ENCODE measurements at regions not wholly inside any gene's neighbourhood (a gene's known extent, or its start where the extent isn't known, plus 50 kb on each side); places are given as distances from the start of the nearest gene placed in this dataset.

DNA sequence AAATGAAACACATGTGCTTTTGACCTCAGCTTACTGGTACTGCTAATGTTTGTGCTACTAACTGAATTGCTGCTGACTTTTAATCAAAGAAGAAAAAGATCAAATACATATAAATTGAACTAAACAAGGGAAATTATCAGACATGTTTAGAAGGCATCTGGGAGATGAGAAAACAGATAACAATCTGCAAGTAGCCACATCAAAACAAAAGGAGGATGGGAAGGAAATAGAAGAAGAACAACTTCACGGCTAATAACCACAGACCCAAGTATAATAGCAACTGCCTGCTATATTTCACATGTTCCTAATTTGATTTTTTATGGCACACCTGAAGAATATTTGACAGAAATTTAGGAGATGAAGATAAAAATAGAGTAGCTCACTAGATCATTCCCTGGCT lies 542.6 kb upstream of the SYT4 start:
- no peak for DNase-seq (ENCODE audit: low spot score)
- no peaks in the 10 kb centered on the region for H3K79me2 ChIP-seq (ENCODE audit: low read depth)
- no peaks in the 10 kb centered on the region for H3K36me3 ChIP-seq
- H2AFZ ChIP-seq (replicated peaks) = no peak overlapping the region
- H3K4me3 Mint-ChIP-seq = no peak overlapping the region
- peaks cover 3% of the 10 kb centered on the region for H3K27me3 Mint-ChIP-seq (ENCODE audit: insufficient read depth, low read depth)
- peaks cover 3% of the 10 kb centered on the region for H3K4me1 Mint-ChIP-seq
- TF ChIP-seq, protein P1, sequence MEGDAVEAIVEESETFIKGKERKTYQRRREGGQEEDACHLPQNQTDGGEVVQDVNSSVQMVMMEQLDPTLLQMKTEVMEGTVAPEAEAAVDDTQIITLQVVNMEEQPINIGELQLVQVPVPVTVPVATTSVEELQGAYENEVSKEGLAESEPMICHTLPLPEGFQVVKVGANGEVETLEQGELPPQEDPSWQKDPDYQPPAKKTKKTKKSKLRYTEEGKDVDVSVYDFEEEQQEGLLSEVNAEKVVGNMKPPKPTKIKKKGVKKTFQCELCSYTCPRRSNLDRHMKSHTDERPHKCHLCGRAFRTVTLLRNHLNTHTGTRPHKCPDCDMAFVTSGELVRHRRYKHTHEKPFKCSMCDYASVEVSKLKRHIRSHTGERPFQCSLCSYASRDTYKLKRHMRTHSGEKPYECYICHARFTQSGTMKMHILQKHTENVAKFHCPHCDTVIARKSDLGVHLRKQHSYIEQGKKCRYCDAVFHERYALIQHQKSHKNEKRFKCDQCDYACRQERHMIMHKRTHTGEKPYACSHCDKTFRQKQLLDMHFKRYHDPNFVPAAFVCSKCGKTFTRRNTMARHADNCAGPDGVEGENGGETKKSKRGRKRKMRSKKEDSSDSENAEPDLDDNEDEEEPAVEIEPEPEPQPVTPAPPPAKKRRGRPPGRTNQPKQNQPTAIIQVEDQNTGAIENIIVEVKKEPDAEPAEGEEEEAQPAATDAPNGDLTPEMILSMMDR (IDR thresholded peaks at IDR 0.05) = no peak
- TF ChIP-seq EZH2phosphoT487 (IDR thresholded peaks at IDR 0.05) (no peak), EZH2 (IDR thresholded peaks at IDR 0.05) (no peak)
- H3K9me3 ChIP-seq (ENCODE audit: low read depth) = no peaks in the 10 kb centered on the region
- no peak overlapping the region for H3K27ac ChIP-seq
- H3K27me3 ChIP-seq = no peaks in the 10 kb centered on the region
- H3F3A ChIP-seq (ENCODE audit: low read depth) = no peaks in the 10 kb centered on the region
- H3K9ac ChIP-seq = no peak overlapping the region
- peaks cover 4% of the 10 kb centered on the region for H3K9me3 Mint-ChIP-seq
- no peak overlapping the region for H3K27ac Mint-ChIP-seq
- H3K4me3 ChIP-seq = no peak overlapping the region
- peaks cover 3% of the 10 kb centered on the region for H3K4me1 ChIP-seq
- no peak overlapping the region for H3K4me2 ChIP-seq
- no peaks in the 10 kb centered on the region for H4K20me1 ChIP-seq (ENCODE audit: low read depth)
- no peaks in the 10 kb centered on the region for H3K36me3 Mint-ChIP-seq

DNA sequence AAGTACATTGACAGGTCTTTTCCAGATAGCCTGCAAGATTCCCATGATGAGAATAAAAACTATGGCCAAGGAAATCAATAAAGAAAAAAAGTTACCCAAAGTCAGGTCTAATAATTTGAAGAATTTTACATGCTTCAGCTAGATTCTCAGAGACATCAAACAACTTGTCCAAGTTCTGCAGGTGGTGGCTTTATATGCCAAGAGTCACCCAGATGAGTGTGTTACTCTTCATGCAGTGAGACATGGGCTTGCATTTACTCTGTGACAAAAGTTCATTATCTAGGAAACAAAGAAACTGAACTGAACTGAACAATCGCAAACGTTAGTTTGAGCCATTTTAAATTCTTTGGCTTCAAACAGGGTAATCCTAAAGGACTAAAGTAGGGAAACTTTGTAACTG lies 548.5 kb upstream of the SYT4 start:
- no peak overlapping the region for H3K4me2 ChIP-seq
- no peaks in the 10 kb centered on the region for H3K9me3 ChIP-seq (ENCODE audit: low read depth)
- H3K27ac ChIP-seq = no peak overlapping the region
- H3K4me3 ChIP-seq = no peak overlapping the region
- H3K9ac ChIP-seq = no peak overlapping the region
- H2AFZ ChIP-seq (replicated peaks) = no peak overlapping the region
- Mint-ChIP-seq H3K9me3 (no peaks in the 10 kb centered on the region), H3K4me1 (no peaks in the 10 kb centered on the region), H3K27ac (no peak overlapping the region), H3K27me3 (ENCODE audit: insufficient read depth, low read depth) (peaks cover 3% of the 10 kb centered on the region), H3K36me3 (no peaks in the 10 kb centered on the region), H3K4me3 (no peak overlapping the region)
- peaks cover 8% of the 10 kb centered on the region for H3K4me1 ChIP-seq
- no peaks in the 10 kb centered on the region for H3K27me3 ChIP-seq
- DNase-seq (ENCODE audit: low spot score) = peak; percentile 14
- no peaks in the 10 kb centered on the region for H3F3A ChIP-seq (ENCODE audit: low read depth)
- H4K20me1 ChIP-seq (ENCODE audit: low read depth) = no peaks in the 10 kb centered on the region
- TF ChIP-seq, protein P1 (IDR thresholded peaks at IDR 0.05) = no peak
- TF ChIP-seq EZH2phosphoT487 (IDR thresholded peaks at IDR 0.05) = no peak
- TF ChIP-seq EZH2 (IDR thresholded peaks at IDR 0.05) = no peak
- H3K79me2 ChIP-seq (ENCODE audit: low read depth) = no peaks in the 10 kb centered on the region
- H3K36me3 ChIP-seq = no peaks in the 10 kb centered on the region

DNA sequence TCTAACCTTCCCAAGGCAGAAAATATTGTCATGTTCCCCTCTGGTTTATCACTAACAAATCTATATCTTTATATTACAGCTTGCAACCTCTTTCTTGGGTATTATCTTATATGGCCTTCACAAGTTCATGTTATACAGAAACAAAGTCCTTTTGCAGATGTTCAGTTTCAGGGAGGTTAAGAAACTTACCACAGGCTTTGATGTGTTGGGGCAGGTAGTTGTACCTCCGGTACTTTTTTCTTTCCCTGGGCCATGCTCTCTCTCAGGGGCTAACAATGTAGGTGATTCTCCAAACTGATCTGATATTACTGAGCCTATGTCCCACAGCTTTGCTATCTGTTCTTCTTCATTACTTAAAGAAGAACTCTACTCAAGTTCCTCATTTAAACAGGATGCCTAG lies 548.9 kb upstream of the SYT4 start:
- H3F3A ChIP-seq (ENCODE audit: low read depth) = no peaks in the 10 kb centered on the region
- no peaks in the 10 kb centered on the region for H3K9me3 ChIP-seq (ENCODE audit: low read depth)
- no peaks in the 10 kb centered on the region for H3K27me3 Mint-ChIP-seq (ENCODE audit: insufficient read depth, low read depth)
- no peaks in the 10 kb centered on the region for H4K20me1 ChIP-seq (ENCODE audit: low read depth)
- no peak overlapping the region for H3K4me3 ChIP-seq
- H3K9ac ChIP-seq = no peak overlapping the region
- H3K27me3 ChIP-seq = no peaks in the 10 kb centered on the region
- no peak overlapping the region for H3K4me2 ChIP-seq
- no peaks in the 10 kb centered on the region for H3K36me3 Mint-ChIP-seq
- no peak overlapping the region for H3K27ac Mint-ChIP-seq
- H3K27ac ChIP-seq = no peak overlapping the region
- no peaks in the 10 kb centered on the region for H3K36me3 ChIP-seq
- TF ChIP-seq EZH2phosphoT487 (IDR thresholded peaks at IDR 0.05) = no peak
- TF ChIP-seq EZH2 (IDR thresholded peaks at IDR 0.05) = no peak
- TF ChIP-seq, protein P1 (IDR thresholded peaks at IDR 0.05) = no peak
- no peaks in the 10 kb centered on the region for H3K79me2 ChIP-seq (ENCODE audit: low read depth)
- H3K4me1 ChIP-seq = peaks cover 8% of the 10 kb centered on the region
- H3K4me3 Mint-ChIP-seq = no peak overlapping the region
- H3K9me3 Mint-ChIP-seq = no peaks in the 10 kb centered on the region
- no peaks in the 10 kb centered on the region for H3K4me1 Mint-ChIP-seq
- DNase-seq (ENCODE audit: low spot score) = no peak
- no peak overlapping the region for H2AFZ ChIP-seq (replicated peaks)

Data from neural progenitor cell (in vitro differentiated cells).